ENCODE measurements at regions not wholly inside any gene's neighbourhood (a gene's known extent, or its start where the extent isn't known, plus 50 kb on each side); places are given as distances from the start of the nearest gene placed in this dataset.

GRCh38 chr20:55173601-55174000 lies 698.2 kb downstream of the DOK5 start:
- H3K27ac ChIP-seq = no peak overlapping the region
- no peak for TF ChIP-seq CTCF (conservative IDR thresholded peaks at IDR 0.05)
- TF ChIP-seq ZFX (IDR thresholded peaks at IDR 0.05) = no peak

GRCh38 chr20:55172310-55173002 lies 697.1 kb downstream of the DOK5 start:
- no peak for TF ChIP-seq CTCF (conservative IDR thresholded peaks at IDR 0.05)
- no peak for TF ChIP-seq ZFX (IDR thresholded peaks at IDR 0.05)
- H3K27ac ChIP-seq = no peak overlapping the region

GRCh38 chr20:55166063-55166462 lies 690.7 kb downstream of the DOK5 start:
- no peak overlapping the region for H3K27ac ChIP-seq

GRCh38 chr20:55160996-55161395 lies 685.6 kb downstream of the DOK5 start:
- no peak for TF ChIP-seq CTCF (conservative IDR thresholded peaks at IDR 0.05)
- TF ChIP-seq ZFX (IDR thresholded peaks at IDR 0.05) = no peak
- no peak overlapping the region for H3K27ac ChIP-seq

More at GRCh38 chr20:55166063-55166462, 690.7 kb downstream of the DOK5 start:
- TF ChIP-seq CTCF (conservative IDR thresholded peaks at IDR 0.05) (no peak), ZFX (IDR thresholded peaks at IDR 0.05) (no peak)

- H3K27ac ChIP-seq = no peak overlapping the region
- TF ChIP-seq CTCF (conservative IDR thresholded peaks at IDR 0.05) (no peak), ZFX (IDR thresholded peaks at IDR 0.05) (no peak)
These were observed 684.6 kb downstream of the DOK5 start for GRCh38 chr20:55160037-55160436.

GRCh38 chr20:55159230-55159629 lies 683.8 kb downstream of the DOK5 start:
- H3K27ac ChIP-seq = no peak overlapping the region
- no peak for TF ChIP-seq CTCF (conservative IDR thresholded peaks at IDR 0.05)
- no peak for TF ChIP-seq ZFX (IDR thresholded peaks at IDR 0.05)

GRCh38 chr20:55158446-55158845 lies 683.1 kb downstream of the DOK5 start:
- H3K27ac ChIP-seq = no peak overlapping the region
- TF ChIP-seq CTCF (conservative IDR thresholded peaks at IDR 0.05) (no peak), ZFX (IDR thresholded peaks at IDR 0.05) (no peak)
